ENCODE measurements at regions not wholly inside any gene's neighbourhood (a gene's known extent, or its start where the extent isn't known, plus 50 kb on each side); places are given as distances from the start of the nearest gene placed in this dataset.

- Histone ChIP-seq H3K27ac (ENCODE audit: low read length) (no peak overlapping the region), H3K4me1 (ENCODE audit: low read length) (no peaks in the 10 kb centered on the region), H3K4me2 (ENCODE audit: low read length) (no peak overlapping the region), H3K36me3 (replicated peaks; ENCODE audit: low read depth, low read length) (no peaks in the 10 kb centered on the region), H3K9ac (ENCODE audit: low read length) (no peak overlapping the region), H3K79me2 (ENCODE audit: low read length) (no peaks in the 10 kb centered on the region), H3K4me3 (ENCODE audit: low read length) (no peak overlapping the region), H3K27me3 (ENCODE audit: low read depth, low read length) (no peaks in the 10 kb centered on the region), H4K20me1 (ENCODE audit: insufficient read depth, low read length) (no peaks in the 10 kb centered on the region), H3K9me3 (ENCODE audit: insufficient read depth, low read length) (no peaks in the 10 kb centered on the region), H2AFZ (ENCODE audit: low read depth, low read length) (no peak overlapping the region)
- no peak for TF ChIP-seq CTCF (IDR thresholded peaks at IDR 0.05; ENCODE audit: low read depth, low read length)
- no peak for TF ChIP-seq EZH2phosphoT487 (IDR thresholded peaks at IDR 0.05; ENCODE audit: low read depth)
These were observed 1610.2 kb downstream of the SLITRK5 start for GRCh38 chr13:89281331-89281730.

- no peaks in the 10 kb centered on the region for H3K27me3 ChIP-seq (ENCODE audit: low read depth, low read length)
- H3K9ac ChIP-seq (ENCODE audit: low read length): no peak overlapping the region
- H3K9me3 ChIP-seq (ENCODE audit: insufficient read depth, low read length): no peaks in the 10 kb centered on the region
- H3K4me1 ChIP-seq (ENCODE audit: low read length): no peaks in the 10 kb centered on the region
- no peak overlapping the region for H3K4me2 ChIP-seq (ENCODE audit: low read length)
- H2AFZ ChIP-seq (ENCODE audit: low read depth, low read length): no peak overlapping the region
- TF ChIP-seq EZH2phosphoT487 (IDR thresholded peaks at IDR 0.05; ENCODE audit: low read depth): no peak
- TF ChIP-seq CTCF (IDR thresholded peaks at IDR 0.05; ENCODE audit: low read depth, low read length): no peak
- H3K36me3 ChIP-seq (replicated peaks; ENCODE audit: low read depth, low read length): no peaks in the 10 kb centered on the region
- no peak overlapping the region for H3K27ac ChIP-seq (ENCODE audit: low read length)
- H3K4me3 ChIP-seq (ENCODE audit: low read length): no peak overlapping the region
- H4K20me1 ChIP-seq (ENCODE audit: insufficient read depth, low read length): no peaks in the 10 kb centered on the region
- H3K79me2 ChIP-seq (ENCODE audit: low read length): no peaks in the 10 kb centered on the region
These were observed 1611.1 kb downstream of the SLITRK5 start for GRCh38 chr13:89282241-89282640.

- TF ChIP-seq EZH2phosphoT487 (IDR thresholded peaks at IDR 0.05; ENCODE audit: low read depth): no peak
- TF ChIP-seq CTCF (IDR thresholded peaks at IDR 0.05; ENCODE audit: low read depth, low read length): no peak
- H3K9ac ChIP-seq (ENCODE audit: low read length): no peak overlapping the region
- H3K4me2 ChIP-seq (ENCODE audit: low read length): no peak overlapping the region
- no peaks in the 10 kb centered on the region for H3K9me3 ChIP-seq (ENCODE audit: insufficient read depth, low read length)
- no peaks in the 10 kb centered on the region for H3K27me3 ChIP-seq (ENCODE audit: low read depth, low read length)
- H3K4me3 ChIP-seq (ENCODE audit: low read length): no peak overlapping the region
- H2AFZ ChIP-seq (ENCODE audit: low read depth, low read length): no peak overlapping the region
- no peak overlapping the region for H3K27ac ChIP-seq (ENCODE audit: low read length)
- H3K36me3 ChIP-seq (replicated peaks; ENCODE audit: low read depth, low read length): no peaks in the 10 kb centered on the region
- no peaks in the 10 kb centered on the region for H3K79me2 ChIP-seq (ENCODE audit: low read length)
- H4K20me1 ChIP-seq (ENCODE audit: insufficient read depth, low read length): no peaks in the 10 kb centered on the region
- no peaks in the 10 kb centered on the region for H3K4me1 ChIP-seq (ENCODE audit: low read length)
These were observed 1616.2 kb downstream of the SLITRK5 start for GRCh38 chr13:89287381-89287780.

GRCh38 chr13:89294115-89294867 lies 1623.1 kb downstream of the SLITRK5 start:
- no peak for TF ChIP-seq EZH2phosphoT487 (IDR thresholded peaks at IDR 0.05; ENCODE audit: low read depth)
- no peak for TF ChIP-seq CTCF (IDR thresholded peaks at IDR 0.05; ENCODE audit: low read depth, low read length)
- Histone ChIP-seq H2AFZ (ENCODE audit: low read depth, low read length) (no peak overlapping the region), H3K4me3 (ENCODE audit: low read length) (no peak overlapping the region), H3K9ac (ENCODE audit: low read length) (no peak overlapping the region), H3K27me3 (ENCODE audit: low read depth, low read length) (no peaks in the 10 kb centered on the region), H3K4me2 (ENCODE audit: low read length) (no peak overlapping the region), H3K36me3 (replicated peaks; ENCODE audit: low read depth, low read length) (no peaks in the 10 kb centered on the region), H3K79me2 (ENCODE audit: low read length) (no peaks in the 10 kb centered on the region), H3K4me1 (ENCODE audit: low read length) (no peaks in the 10 kb centered on the region), H4K20me1 (ENCODE audit: insufficient read depth, low read length) (no peaks in the 10 kb centered on the region), H3K27ac (ENCODE audit: low read length) (no peak overlapping the region), H3K9me3 (ENCODE audit: insufficient read depth, low read length) (no peaks in the 10 kb centered on the region)

Data from OCI-LY3 (cell line).